IPS-18c (cell line): ENCODE measurements at regions not wholly inside any gene's neighbourhood (a gene's known extent, or its start where the extent isn't known, plus 50 kb on each side); places are given as distances from the start of the nearest gene placed in this dataset.

ENCODE experiments used
- H3K4me3 ChIP-seq: 2 replicates; pipeline ENCODE4 v1.7.0; 2013; ENCODE audit warnings: low read depth, mild to moderate bottlenecking, low read length, moderate library complexity; ENCODE audit not compliant: insufficient read depth
- H3K9me3 ChIP-seq: one replicate; pipeline ENCODE4 v1.6.1; 2013; ENCODE audit warnings: mild to moderate bottlenecking, low read length, moderate library complexity; ENCODE audit not compliant: control insufficient read depth, insufficient read depth

DNA sequence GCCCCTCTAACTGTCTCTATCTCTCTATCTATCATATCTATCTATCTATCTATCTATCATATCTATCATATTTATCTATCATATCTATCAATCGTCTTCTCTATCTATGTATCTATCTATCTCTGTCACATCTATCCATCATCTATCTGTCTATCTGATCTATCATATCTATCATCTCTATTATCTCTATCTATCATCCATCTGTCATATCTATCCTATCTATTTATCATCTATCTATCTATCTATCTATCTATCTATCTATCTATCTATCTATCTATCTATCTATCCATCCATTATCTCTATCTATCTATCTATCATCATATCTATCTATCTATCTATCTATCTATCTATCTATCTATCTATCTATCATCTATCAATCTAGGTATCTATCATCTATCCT, 638.0 kb downstream of the DHX35 start:
- H3K9me3 ChIP-seq, result no peaks in the 10 kb centered on the region
- no peak overlapping the region for H3K4me3 ChIP-seq

DNA sequence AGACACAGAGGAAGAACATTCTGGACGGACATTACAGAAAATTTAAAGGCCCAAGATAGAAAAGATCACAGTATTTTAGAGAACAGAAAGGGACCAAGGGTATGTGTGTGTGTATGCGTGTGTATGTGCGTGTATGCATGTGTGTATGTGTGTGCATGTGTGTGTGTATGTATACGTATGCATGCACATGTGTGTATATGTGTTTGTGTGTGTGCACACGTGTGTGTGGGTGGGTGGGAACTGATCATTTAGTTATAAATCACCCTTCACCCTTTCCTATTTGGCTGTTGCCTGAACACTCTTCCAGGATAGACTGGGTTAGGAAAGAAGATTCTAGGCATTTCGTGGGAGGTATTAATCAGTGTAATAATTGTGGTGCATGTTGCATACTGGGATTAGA, 634.4 kb downstream of the DHX35 start:
- Histone ChIP-seq H3K4me3 (no peak overlapping the region), H3K9me3 (peaks cover 3% of the 10 kb centered on the region)

DNA sequence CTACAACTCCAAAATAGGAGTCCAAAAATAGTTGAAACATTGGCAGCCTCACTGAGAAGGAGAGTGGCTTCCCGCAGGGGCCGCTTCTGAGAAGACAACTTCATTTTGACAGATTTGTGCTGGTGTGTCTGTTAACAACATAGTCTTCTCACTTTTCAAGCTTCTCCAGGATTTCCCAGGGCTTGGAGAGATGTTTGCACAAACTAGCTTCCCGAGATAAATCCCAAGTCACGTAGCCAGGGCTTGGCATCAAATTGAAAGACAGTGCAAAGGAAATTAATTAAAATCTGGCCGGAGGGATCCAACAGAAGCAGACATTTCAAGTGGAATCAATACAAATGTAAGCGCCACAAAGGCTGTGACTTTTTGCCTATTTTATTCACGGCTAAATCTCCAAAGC, 630.2 kb downstream of the DHX35 start:
- H3K4me3 ChIP-seq, result no peak overlapping the region

DNA sequence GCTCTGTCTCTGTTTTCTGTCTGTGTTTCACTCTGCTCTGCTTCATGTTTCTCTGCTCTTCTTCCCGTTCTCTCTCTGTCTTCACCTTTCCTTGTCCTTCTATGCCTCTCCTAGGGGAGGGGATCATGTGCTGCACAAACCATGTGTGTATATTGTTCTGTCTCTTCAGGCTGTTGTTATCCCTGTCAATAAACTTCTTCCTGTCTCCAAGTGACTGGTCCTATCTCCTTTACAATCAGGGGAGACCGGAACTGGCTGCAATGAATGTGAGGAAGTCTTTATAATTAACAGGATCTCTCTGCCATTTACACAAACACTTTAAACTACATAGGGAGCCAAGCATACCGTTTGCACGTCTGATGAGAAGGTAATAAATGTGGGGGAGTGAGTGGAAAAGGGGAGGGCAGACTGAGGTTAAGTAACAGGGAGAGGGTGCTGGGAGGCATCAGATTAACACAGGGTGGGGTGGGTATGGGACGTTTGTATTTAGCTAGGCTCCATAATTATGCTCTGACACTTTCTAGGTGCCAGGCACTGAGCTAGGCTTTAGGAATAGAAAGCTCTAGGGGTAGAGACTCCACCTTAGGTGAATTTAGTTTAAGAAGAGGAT, 626.1 kb downstream of the DHX35 start:
- no peak overlapping the region for H3K4me3 ChIP-seq

More for the DNA sequence above, 630.2 kb downstream of the DHX35 start:
- H3K9me3 ChIP-seq, result peaks cover 3% of the 10 kb centered on the region

GRCh38 chr20:39581034-39581433, 618.9 kb downstream of the DHX35 start:
- H3K4me3 ChIP-seq, result no peak overlapping the region
- no peaks in the 10 kb centered on the region for H3K9me3 ChIP-seq

More for the DNA sequence above, 626.1 kb downstream of the DHX35 start:
- H3K9me3 ChIP-seq, result peaks cover 3% of the 10 kb centered on the region

GRCh38 chr20:39576771-39577170, 614.6 kb downstream of the DHX35 start:
- H3K4me3 ChIP-seq, result no peak overlapping the region
- no peaks in the 10 kb centered on the region for H3K9me3 ChIP-seq

DNA sequence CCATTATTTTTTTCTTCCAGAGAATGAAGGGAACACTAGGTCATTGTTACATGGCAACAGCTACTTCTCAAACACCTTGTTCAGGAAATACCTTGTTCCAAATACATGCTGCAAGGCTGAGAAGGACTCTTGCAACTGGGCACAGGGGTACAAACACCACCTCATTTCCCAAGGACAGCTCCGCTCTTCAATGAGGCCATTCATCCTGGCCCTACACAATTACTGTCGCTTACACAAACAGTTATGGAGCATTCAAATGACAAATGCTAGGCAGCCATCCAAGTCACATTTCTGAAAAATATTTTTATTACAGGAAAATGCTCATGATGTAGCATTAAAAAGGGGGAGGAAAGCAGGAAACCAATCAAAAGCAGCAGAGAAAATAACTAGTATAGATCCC, 611.9 kb downstream of the DHX35 start:
- Histone ChIP-seq H3K9me3 (no peaks in the 10 kb centered on the region), H3K4me3 (no peak overlapping the region)

- no peak overlapping the region for H3K4me3 ChIP-seq
- no peaks in the 10 kb centered on the region for H3K9me3 ChIP-seq
Observed at GRCh38 chr20:39571171-39571570, 609.0 kb downstream of the DHX35 start.

DNA sequence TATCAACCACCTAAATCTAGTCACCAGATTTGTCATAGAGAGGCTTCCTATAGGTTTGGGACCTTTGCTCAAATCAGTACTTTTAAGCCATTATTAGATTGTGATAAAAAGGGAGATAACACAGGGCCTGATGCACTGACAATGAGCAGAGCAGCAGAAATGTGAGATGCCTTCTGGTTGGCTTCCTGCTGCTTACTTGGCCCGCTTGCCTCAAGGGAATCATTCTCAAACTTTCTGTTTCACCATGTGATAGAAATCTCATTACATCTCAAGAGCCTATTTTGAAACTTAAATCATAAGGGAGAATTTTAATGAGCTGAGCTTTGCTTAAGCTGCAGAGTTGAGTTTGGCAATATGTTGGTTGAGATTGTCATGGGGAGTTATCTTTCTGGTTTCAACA, 606.0 kb downstream of the DHX35 start:
- Histone ChIP-seq H3K4me3 (no peak overlapping the region), H3K9me3 (no peaks in the 10 kb centered on the region)

- no peak overlapping the region for H3K4me3 ChIP-seq
- H3K9me3 ChIP-seq, result no peaks in the 10 kb centered on the region
Observed at GRCh38 chr20:39563349-39563748, 601.2 kb downstream of the DHX35 start.

DNA sequence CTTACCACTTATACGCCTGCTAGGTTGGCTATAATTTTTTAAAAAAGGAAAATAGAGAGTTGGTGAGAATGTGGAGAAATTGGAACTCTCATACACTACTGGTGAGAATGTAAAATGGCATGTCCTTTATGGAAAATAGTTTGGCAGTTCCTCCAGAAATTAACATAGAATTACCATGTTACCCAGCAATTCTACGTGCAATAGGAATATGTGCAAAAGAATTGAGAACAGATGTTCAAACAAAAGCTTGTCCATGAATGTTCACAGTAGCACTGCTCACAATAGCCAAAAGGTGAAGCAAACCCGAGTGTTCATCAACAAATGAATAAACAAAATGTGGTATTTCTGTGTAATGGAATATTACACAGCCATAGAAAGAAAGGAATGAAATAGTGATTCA, 592.2 kb downstream of the DHX35 start:
- no peaks in the 10 kb centered on the region for H3K9me3 ChIP-seq
- no peak overlapping the region for H3K4me3 ChIP-seq

DNA sequence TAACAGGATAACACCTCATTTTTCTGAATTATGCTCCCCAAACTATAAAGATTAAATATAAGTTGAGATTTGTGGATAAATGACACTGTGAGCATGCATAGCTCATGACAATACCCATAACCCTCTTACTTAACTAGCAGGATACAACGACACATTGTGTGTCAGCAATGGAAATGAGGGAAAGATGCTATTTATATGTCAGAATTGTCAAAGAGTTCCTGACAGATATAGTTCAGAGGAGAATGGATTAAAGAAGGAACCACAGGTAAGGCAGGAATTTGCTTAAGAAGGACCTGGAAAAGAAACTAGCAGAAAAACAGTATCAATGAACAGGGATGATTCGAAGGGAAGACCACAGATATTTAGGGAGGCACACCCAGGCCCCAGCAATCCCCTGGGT, 591.0 kb downstream of the DHX35 start:
- H3K9me3 ChIP-seq, result no peaks in the 10 kb centered on the region
- no peak overlapping the region for H3K4me3 ChIP-seq

- Histone ChIP-seq H3K9me3 (no peaks in the 10 kb centered on the region), H3K4me3 (no peak overlapping the region)
Observed at GRCh38 chr20:39549733-39550132, 587.6 kb downstream of the DHX35 start.

GRCh38 chr20:39547546-39548408, 585.6 kb downstream of the DHX35 start:
- H3K9me3 ChIP-seq, result no peaks in the 10 kb centered on the region
- H3K4me3 ChIP-seq, result no peak overlapping the region

DNA sequence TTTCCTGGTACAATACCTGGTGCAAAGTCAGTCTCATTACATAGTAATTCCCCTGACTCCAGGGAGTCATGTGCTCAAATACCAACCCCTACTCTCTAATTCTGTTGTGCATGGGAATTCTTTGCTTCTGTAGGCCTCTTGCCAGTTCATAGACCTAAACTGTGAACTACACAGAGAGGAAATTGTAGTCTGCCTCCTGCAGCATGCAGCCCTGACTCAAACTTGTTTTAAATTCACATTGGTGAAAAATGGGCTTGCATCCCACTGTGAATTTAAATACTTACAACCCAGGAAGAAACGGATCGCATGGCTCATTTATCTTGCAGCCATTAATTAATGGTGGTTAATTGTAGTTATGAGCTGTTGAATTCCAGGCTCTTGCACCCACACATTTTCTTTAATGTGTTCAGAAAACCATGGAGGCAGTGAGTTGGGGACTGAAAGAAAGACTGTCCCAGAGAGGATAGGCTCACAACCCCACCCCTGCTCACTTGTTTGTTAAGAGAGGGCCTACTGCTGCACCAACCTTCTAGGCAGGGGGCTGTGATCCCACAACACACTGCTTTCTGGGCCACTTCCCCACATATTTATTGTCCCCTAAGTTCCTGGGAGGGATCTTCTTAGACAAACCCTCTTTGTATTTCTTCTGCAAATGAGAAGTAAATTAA, 579.1 kb downstream of the DHX35 start:
- Histone ChIP-seq H3K9me3 (no peaks in the 10 kb centered on the region), H3K4me3 (no peak overlapping the region)

DNA sequence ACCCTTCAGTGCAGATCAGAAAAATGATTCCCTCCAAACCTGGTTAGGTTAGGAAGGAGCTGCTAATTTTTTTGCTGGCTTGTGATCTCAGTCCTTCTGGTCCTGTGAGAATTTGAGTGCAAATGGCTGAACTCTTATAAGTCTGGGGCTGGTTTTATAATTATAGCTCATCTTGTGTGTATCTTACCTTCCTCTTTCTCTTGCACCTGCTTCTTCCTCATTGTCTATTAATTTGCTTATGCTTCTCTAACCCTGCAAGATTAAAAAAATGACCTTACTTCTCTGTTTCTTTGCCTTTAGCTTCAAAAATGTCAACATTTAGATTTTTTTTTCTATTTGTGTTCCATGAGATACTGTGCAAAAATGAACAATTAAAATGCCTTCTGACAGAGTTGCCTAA, 576.2 kb downstream of the DHX35 start:
- Histone ChIP-seq H3K9me3 (no peaks in the 10 kb centered on the region), H3K4me3 (no peak overlapping the region)

DNA sequence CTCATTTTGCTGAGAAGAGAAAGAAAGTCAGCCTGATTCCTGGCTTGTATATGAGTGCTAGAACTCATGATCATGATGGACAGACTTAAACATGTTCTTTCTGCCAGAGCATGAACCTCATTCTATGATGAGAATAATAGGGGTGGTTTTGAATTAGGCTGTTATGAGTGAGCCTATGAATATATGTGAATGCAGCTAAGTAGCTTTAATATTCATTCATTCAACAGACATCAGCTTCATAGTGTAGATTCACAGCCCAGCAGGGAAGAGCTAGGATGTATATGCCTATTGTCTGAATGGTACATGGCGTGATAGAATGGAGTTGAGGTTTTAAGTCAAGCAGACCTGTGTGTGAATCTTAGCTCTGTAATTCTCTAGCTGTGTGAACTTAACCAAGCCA, 573.2 kb downstream of the DHX35 start:
- H3K9me3 ChIP-seq, result no peaks in the 10 kb centered on the region

DNA sequence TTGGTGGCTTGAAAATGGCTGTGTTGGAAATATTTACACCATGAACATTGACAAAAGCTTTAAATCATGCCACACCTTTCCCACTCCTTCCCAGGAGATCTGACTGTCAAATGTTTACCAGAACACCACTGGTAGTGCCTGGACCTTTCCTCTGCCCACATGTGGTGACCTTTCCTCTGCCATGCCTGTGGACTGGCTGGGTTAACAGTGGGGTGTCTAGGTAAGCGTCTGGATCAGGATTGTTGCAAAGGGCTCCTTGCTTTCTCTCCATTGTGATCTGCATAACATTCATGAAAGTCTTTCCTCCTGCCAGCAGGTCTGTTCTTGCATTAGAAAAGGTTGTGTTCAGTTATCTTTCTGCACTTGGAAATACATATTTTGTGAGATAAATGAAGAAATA, 572.7 kb downstream of the DHX35 start:
- no peaks in the 10 kb centered on the region for H3K9me3 ChIP-seq
- H3K4me3 ChIP-seq, result no peak overlapping the region

More for the DNA sequence above, 573.2 kb downstream of the DHX35 start:
- H3K4me3 ChIP-seq, result no peak overlapping the region; the same call in 1 of the 2 replicates
